ENCODE measurements at regions not wholly inside any gene's neighbourhood (a gene's known extent, or its start where the extent isn't known, plus 50 kb on each side); places are given as distances from the start of the nearest gene placed in this dataset.
"Not testable (repeated sequence)": the region's sequence is repeated elsewhere in the genome, so short reads cannot be mapped to it uniquely, and the experiment has no call there.

- DNase-seq (ENCODE audit: low read depth) = not testable (repeated sequence)
These were observed 242.9 kb upstream of the FRG1 start for GRCh38 chr4:189697675-189698245.

- DNase-seq (ENCODE audit: low read depth) = not testable (repeated sequence)
These were observed 237.7 kb upstream of the FRG1 start for GRCh38 chr4:189703000-189703399.

- DNase-seq (ENCODE audit: low read depth) = not testable (repeated sequence)
These were observed 233.9 kb upstream of the FRG1 start for GRCh38 chr4:189706821-189707220.

GRCh38 chr4:189707227-189707626 is 233.4 kb upstream of the FRG1 start:
- DNase-seq (ENCODE audit: low read depth) = not testable (repeated sequence)

GRCh38 chr4:189711956-189712355 is 228.7 kb upstream of the FRG1 start:
- DNase-seq (ENCODE audit: low read depth) = not testable (repeated sequence)

- not testable (repeated sequence) for DNase-seq (ENCODE audit: low read depth)
These were observed 219.4 kb upstream of the FRG1 start for GRCh38 chr4:189721016-189721993.

GRCh38 chr4:189722324-189723003 is 218.2 kb upstream of the FRG1 start:
- not testable (repeated sequence) for DNase-seq (ENCODE audit: low read depth)

- DNase-seq (ENCODE audit: low read depth) = not testable (repeated sequence)
These were observed 212.6 kb upstream of the FRG1 start for GRCh38 chr4:189727982-189728638.

- not testable (repeated sequence) for DNase-seq (ENCODE audit: low read depth)
These were observed 208.7 kb upstream of the FRG1 start for GRCh38 chr4:189731989-189732388.

GRCh38 chr4:189733507-189733906 is 207.2 kb upstream of the FRG1 start:
- not testable (repeated sequence) for DNase-seq (ENCODE audit: low read depth)

- DNase-seq (ENCODE audit: low read depth) = not testable (repeated sequence)
These were observed 205.9 kb upstream of the FRG1 start for GRCh38 chr4:189734648-189735267.

GRCh38 chr4:189736656-189737055 is 204.0 kb upstream of the FRG1 start:
- not testable (repeated sequence) for DNase-seq (ENCODE audit: low read depth)

GRCh38 chr4:189740118-189740517 is 200.6 kb upstream of the FRG1 start:
- DNase-seq (ENCODE audit: low read depth) = not testable (repeated sequence)

GRCh38 chr4:189740873-189741272 is 199.8 kb upstream of the FRG1 start:
- DNase-seq (ENCODE audit: low read depth) = no peak

GRCh38 chr4:189753092-189753491 is 187.6 kb upstream of the FRG1 start:
- DNase-seq (ENCODE audit: low read depth) = not testable (repeated sequence)

- DNase-seq (ENCODE audit: low read depth) = no peak
These were observed 177.1 kb upstream of the FRG1 start for GRCh38 chr4:189763583-189763982.

- no peak for DNase-seq (ENCODE audit: low read depth)
These were observed 175.4 kb upstream of the FRG1 start for GRCh38 chr4:189765301-189765700.

- DNase-seq (ENCODE audit: low read depth) = no peak
These were observed 174.9 kb upstream of the FRG1 start for GRCh38 chr4:189765736-189766135.

- DNase-seq (ENCODE audit: low read depth) = no peak
These were observed 172.7 kb upstream of the FRG1 start for GRCh38 chr4:189767941-189768340.

GRCh38 chr4:189769131-189769530 is 171.5 kb upstream of the FRG1 start:
- DNase-seq (ENCODE audit: low read depth) = no peak

- no peak for DNase-seq (ENCODE audit: low read depth)
These were observed 168.8 kb upstream of the FRG1 start for GRCh38 chr4:189771696-189772361.

All from activated T-cell treated with anti-CD3 and anti-CD28 coated beads for 48 hours (primary cell).